CD14-positive monocyte (primary cell): ENCODE measurements at regions not wholly inside any gene's neighbourhood (a gene's known extent, or its start where the extent isn't known, plus 50 kb on each side); places are given as distances from the start of the nearest gene placed in this dataset.

Source experiments
- DNase-seq, 3 donors: peaks; one replicate each; pipeline ENCODE4 v3.0.0-alpha.2; 2011 to 2022
- H2AFZ ChIP-seq: 2 replicates; pipeline ENCODE4 v1.6.0; 2012; ENCODE audit warnings: mild to moderate bottlenecking, low read depth, low read length, inconsistent platforms; ENCODE audit not compliant: insufficient read depth, poor library complexity, severe bottlenecking
- H3K27ac ChIP-seq, 2 donors: 1 replicate in 1 of 2; 2 replicates in 1 of 2; pipeline ENCODE4 v1.5.1; 2012 to 2013; ENCODE audit warnings: low read length in 2 of 2, control low read depth in 1 of 2, inconsistent platforms in 1 of 2, low read depth in 1 of 2, mild to moderate bottlenecking in 1 of 2
- H3K27me3 ChIP-seq, 2 donors: one replicate each; pipeline versions ENCODE4 v1.6.0 to v1.6.1; 2011 to 2013; ENCODE audit warnings: low read length in 2 of 2; ENCODE audit not compliant: control insufficient read depth in 2 of 2, insufficient read depth in 2 of 2
- H3K36me3 ChIP-seq, 2 donors: replicated peaks in 1 of 2; 1 replicate in 1 of 2; 2 replicates in 1 of 2; pipeline versions ENCODE4 v1.5.1 to v1.6.1; 2012 to 2013; ENCODE audit warnings: low read length in 2 of 2, control low read depth in 1 of 2, inconsistent platforms in 1 of 2, mild to moderate bottlenecking in 1 of 2; ENCODE audit not compliant: insufficient read depth in 2 of 2, control insufficient read depth in 1 of 2
- H3K4me1 ChIP-seq, 2 donors: 1 replicate in 1 of 2; 2 replicates in 1 of 2; pipeline versions ENCODE4 v1.5.1 to v1.6.1; 2012 to 2013; ENCODE audit warnings: low read length in 2 of 2, control low read depth in 1 of 2, inconsistent platforms in 1 of 2, mild to moderate bottlenecking in 1 of 2, moderate library complexity in 1 of 2; ENCODE audit not compliant: insufficient read depth in 2 of 2, control insufficient read depth in 1 of 2
- H3K4me2 ChIP-seq: replicated peaks from 2 replicates; pipeline ENCODE3; 2012; ENCODE audit warnings: low read length, moderate library complexity, mild to moderate bottlenecking; ENCODE audit not compliant: poor library complexity, severe bottlenecking; ENCODE audit errors: extremely low read depth
- H3K4me3 ChIP-seq, 3 experiments: fragments of 200-600 bp in 1 of 3; sonication (generic) in 1 of 3; replicated peaks in 1 of 3; 1 replicate in 2 of 3; 2 replicates in 1 of 3; pipeline ENCODE4 v1.5.1; 2011 to 2013; ENCODE audit warnings: low read length in 3 of 3, mild to moderate bottlenecking in 3 of 3, control low read depth in 2 of 3, low read depth in 2 of 3, inconsistent platforms in 1 of 3, moderate library complexity in 1 of 3
- H3K79me2 ChIP-seq: 2 replicates; pipeline ENCODE4 v1.6.0; 2012; ENCODE audit warnings: mild to moderate bottlenecking, control low read depth, inconsistent platforms, low read length, moderate library complexity; ENCODE audit not compliant: insufficient read depth
- H3K9ac ChIP-seq: 2 replicates; pipeline ENCODE4 v1.6.0; 2017; ENCODE audit warnings: low read length, mild to moderate bottlenecking; ENCODE audit not compliant: insufficient read depth, poor library complexity, severe bottlenecking
- H3K9me3 ChIP-seq, 2 donors: replicated peaks in 1 of 2; 1 replicate in 1 of 2; 2 replicates in 1 of 2; pipeline versions ENCODE4 v1.5.1 to v1.6.1; 2012 to 2013; ENCODE audit warnings: low read length in 2 of 2, control low read depth in 1 of 2; ENCODE audit not compliant: control insufficient read depth in 1 of 2, insufficient read depth in 1 of 2
- H4K20me1 ChIP-seq: 2 replicates; pipeline ENCODE4 v1.6.0; 2012; ENCODE audit warnings: mild to moderate bottlenecking, low read length, control low read depth, moderate library complexity; ENCODE audit not compliant: insufficient read depth
- H3K27ac Mint-ChIP-seq, 7 donors: one replicate each; pipeline ENCODE4 v1.8.0; 2020; ENCODE audit warnings: mild to moderate bottlenecking in 7 of 7, mixed read lengths in 7 of 7, moderate library complexity in 6 of 7, inconsistent platforms in 2 of 7
- H3K27me3 Mint-ChIP-seq, 3 donors: one replicate each; pipeline ENCODE4 v1.8.0; 2021 to 2022; ENCODE audit warnings: low read depth in 3 of 3, mild to moderate bottlenecking in 3 of 3, mixed read lengths in 3 of 3, moderate library complexity in 3 of 3, inconsistent platforms in 1 of 3
- H3K36me3 Mint-ChIP-seq, 2 donors: one replicate each; pipeline ENCODE4 v1.8.0; 2020; ENCODE audit warnings: mixed read lengths in 2 of 2, inconsistent platforms in 1 of 2, mild to moderate bottlenecking in 1 of 2
- H3K4me1 Mint-ChIP-seq: one replicate; pipeline ENCODE4 v1.8.0; 2020; ENCODE audit warnings: mild to moderate bottlenecking, mixed read lengths
- H3K4me3 Mint-ChIP-seq, 2 donors: one replicate each; pipeline ENCODE4 v1.8.0; 2020; ENCODE audit warnings: mild to moderate bottlenecking in 2 of 2, mixed read lengths in 2 of 2, moderate library complexity in 1 of 2
- H3K9me3 Mint-ChIP-seq, 7 donors: one replicate each; pipeline ENCODE4 v1.8.0; 2020 to 2022; ENCODE audit warnings: mixed read lengths in 7 of 7, mild to moderate bottlenecking in 6 of 7, moderate library complexity in 6 of 7, inconsistent platforms in 2 of 7
- CTCF ChIP-seq: fragments of 200-600 bp; IDR thresholded peaks from one replicate; pipeline ENCODE4 v1.8.0; 2022; ENCODE audit warnings: antibody characterized with exemption, mild to moderate bottlenecking
- WGBS: methylation state at CpG from one replicate; pipeline ENCODE4 v1.1.5; 2013; ENCODE audit warnings: missing lambda C conversion rate; ENCODE audit not compliant: insufficient coverage; 5-methylcytosine and 5-hydroxymethylcytosine counted together
- intact Hi-C, 2 donors: fragments of 100-400 bp; cut with micrococcal nuclease; formaldehyde crosslinking; loops; one replicate each; pipeline versions ENCODE4 v1.15.0 to v1.15.1; 2023

GRCh38 chr15:37595426-37595970 is 338.9 kb upstream of the TMCO5A start:
- no peaks in the 10 kb centered on the region for H3K79me2 ChIP-seq
- TF ChIP-seq CTCF = no peak
- peaks cover 0 to 3% (median 0%) of the 10 kb centered on the region in 3 donors for H3K27me3 Mint-ChIP-seq
- intact Hi-C loops = no loop called here
- no peak overlapping the region for H3K27ac Mint-ChIP-seq
- 93% methylated on average over 2 of the region's 4 CpGs for WGBS
- no peak overlapping the region for H3K4me3 ChIP-seq
- no peak for DNase-seq
- no peaks in the 10 kb centered on the region for H3K36me3 ChIP-seq
- H3K27ac ChIP-seq = no peak overlapping the region
- no peak overlapping the region for H3K4me2 ChIP-seq
- no peaks in the 10 kb centered on the region for H3K9me3 ChIP-seq
- H3K36me3 Mint-ChIP-seq = no peaks in the 10 kb centered on the region
- no peak overlapping the region for H3K9ac ChIP-seq
- H3K9me3 Mint-ChIP-seq = peaks cover 0 to 4% (median 0%) of the 10 kb centered on the region in 7 donors
- no peaks in the 10 kb centered on the region for H3K27me3 ChIP-seq
- H3K4me3 Mint-ChIP-seq = no peak overlapping the region
- no peaks in the 10 kb centered on the region for H3K4me1 ChIP-seq
- H2AFZ ChIP-seq = no peak overlapping the region
- H3K4me1 Mint-ChIP-seq = no peaks in the 10 kb centered on the region
- no peaks in the 10 kb centered on the region for H4K20me1 ChIP-seq

- no peak for DNase-seq
- no peaks in the 10 kb centered on the region for H3K27me3 ChIP-seq
- Mint-ChIP-seq H3K4me3 (no peak overlapping the region), H3K27me3 (no peaks in the 10 kb centered on the region), H3K4me1 (no peaks in the 10 kb centered on the region), H3K27ac (no peak overlapping the region), H3K9me3 (peaks cover 0 to 7% (median 2%) of the 10 kb centered on the region in 7 donors), H3K36me3 (no peaks in the 10 kb centered on the region)
- WGBS = 91% methylated on average over 4 of the region's 7 CpGs
- H4K20me1 ChIP-seq = no peaks in the 10 kb centered on the region
- no peak overlapping the region for H2AFZ ChIP-seq
- H3K79me2 ChIP-seq = no peaks in the 10 kb centered on the region
- no peak overlapping the region for H3K4me2 ChIP-seq
- intact Hi-C loops = no loop called here
- TF ChIP-seq CTCF = no peak
- no peak overlapping the region for H3K9ac ChIP-seq
- H3K36me3 ChIP-seq = no peaks in the 10 kb centered on the region
- H3K9me3 ChIP-seq = peaks cover 0 to 5% of the 10 kb centered on the region in 2 donors
- no peak overlapping the region for H3K4me3 ChIP-seq
- H3K4me1 ChIP-seq = no peaks in the 10 kb centered on the region
- H3K27ac ChIP-seq = no peak overlapping the region
Measured at GRCh38 chr15:37599156-37599555, 335.3 kb upstream of the TMCO5A start.
